HG02588 (cell line): ENCODE measurements at regions not wholly inside any gene's neighbourhood (a gene's known extent, or its start where the extent isn't known, plus 50 kb on each side); places are given as distances from the start of the nearest gene placed in this dataset.
"Not testable (repeated sequence)": the region's sequence is repeated elsewhere in the genome, so short reads cannot be mapped to it uniquely, and the experiment has no call there.

ENCODE experiments used
- ATAC-seq: cut with Tn5 transposase; IDR thresholded peaks from one replicate; pipeline ENCODE4 v1.9.1; 2021; ENCODE audit warnings: mild to moderate bottlenecking, moderate library complexity; ENCODE audit not compliant: unreplicated experiment

DNA sequence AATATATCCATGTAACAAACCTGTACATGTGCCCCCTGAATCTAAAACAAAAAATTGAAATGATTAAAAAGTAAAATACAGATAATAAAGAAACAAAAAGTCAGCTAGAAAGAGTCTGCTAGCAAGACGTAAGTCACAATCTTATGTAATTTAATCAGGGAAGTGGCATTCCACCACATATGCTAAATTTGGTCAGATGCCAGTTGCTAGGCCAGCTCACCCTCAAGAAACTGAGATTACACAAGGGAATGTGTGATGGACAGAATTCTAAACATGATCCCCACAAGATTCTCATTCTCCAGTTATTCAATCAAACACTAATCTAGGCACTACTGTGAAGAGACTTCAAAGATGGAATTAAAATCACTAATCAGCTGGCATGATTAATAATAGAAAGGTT, 689.3 kb downstream of the CENPC start:
- ATAC-seq, result no peak

DNA sequence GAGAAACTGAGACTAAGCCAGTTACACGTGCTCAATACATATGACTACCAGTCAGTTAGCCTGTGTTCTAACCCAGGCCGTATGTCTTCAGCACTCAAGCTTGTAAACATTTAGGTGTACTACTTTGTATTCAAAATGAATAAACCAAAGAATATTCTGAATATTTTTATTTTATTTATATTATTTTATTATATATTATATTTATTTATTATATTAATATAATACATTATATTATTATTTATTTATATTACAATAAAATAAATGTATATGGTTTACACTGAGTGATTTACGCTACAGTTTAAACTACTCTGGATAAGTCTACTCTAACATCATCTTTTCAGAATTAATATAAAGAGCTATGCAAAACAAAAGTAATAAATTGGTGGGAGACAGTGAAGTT, 691.5 kb downstream of the CENPC start:
- ATAC-seq, result no peak

DNA sequence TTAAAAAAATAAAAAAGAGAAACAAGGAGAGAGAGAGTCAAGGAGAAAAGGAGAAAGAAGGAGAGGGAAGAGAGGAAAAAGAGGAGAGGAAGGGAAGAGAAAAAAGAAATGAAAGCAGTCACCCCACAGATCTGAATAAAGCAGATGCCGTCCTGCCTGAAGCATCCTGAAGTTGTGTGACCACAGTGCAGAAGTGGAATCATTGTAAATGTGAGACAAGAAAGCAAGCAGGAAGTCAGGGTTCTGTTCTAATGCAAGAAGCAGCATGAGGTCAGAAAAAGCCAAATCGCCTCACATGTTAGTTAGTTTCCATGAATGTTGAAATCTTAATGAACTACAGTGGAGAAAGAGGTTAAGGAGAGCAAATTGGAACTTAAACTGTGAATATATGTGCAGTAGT, 692.5 kb downstream of the CENPC start:
- no peak for ATAC-seq

DNA sequence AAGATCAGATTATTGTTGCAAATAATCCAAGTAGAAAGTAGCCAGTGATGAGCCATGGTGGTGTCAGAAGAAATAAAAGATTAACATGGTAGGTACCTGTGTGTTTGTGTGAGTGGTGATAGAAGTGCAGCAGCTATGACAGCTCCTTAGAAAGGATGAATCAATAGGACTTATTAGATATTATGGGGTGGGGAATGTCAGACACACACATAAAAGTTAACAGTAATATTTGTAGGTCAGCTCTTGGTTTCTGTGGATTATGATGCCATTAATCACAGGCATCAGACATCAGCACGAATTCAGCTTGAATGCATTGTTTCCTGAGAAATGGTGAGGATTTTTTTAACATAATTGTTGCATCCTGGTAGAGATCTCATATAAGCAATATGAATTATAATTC, 695.7 kb downstream of the CENPC start:
- ATAC-seq, result no peak

DNA sequence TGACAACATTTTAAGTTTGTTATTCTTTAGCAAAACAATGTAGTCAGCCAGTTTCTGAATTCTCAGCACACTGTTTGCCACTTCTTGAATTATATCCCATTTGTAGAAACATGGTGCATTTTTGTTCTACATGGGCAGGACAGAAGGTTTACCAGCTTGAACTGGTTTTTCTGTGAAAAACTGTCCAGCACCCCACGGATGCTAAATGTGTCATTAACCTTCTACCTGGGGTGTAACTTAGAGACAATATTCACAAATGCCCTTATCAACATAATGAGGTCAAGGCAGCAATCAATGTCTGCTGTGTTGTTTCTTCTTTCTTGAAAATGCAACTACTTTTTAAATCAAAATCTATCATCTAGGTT, 702.6 kb downstream of the CENPC start:
- no peak for ATAC-seq

DNA sequence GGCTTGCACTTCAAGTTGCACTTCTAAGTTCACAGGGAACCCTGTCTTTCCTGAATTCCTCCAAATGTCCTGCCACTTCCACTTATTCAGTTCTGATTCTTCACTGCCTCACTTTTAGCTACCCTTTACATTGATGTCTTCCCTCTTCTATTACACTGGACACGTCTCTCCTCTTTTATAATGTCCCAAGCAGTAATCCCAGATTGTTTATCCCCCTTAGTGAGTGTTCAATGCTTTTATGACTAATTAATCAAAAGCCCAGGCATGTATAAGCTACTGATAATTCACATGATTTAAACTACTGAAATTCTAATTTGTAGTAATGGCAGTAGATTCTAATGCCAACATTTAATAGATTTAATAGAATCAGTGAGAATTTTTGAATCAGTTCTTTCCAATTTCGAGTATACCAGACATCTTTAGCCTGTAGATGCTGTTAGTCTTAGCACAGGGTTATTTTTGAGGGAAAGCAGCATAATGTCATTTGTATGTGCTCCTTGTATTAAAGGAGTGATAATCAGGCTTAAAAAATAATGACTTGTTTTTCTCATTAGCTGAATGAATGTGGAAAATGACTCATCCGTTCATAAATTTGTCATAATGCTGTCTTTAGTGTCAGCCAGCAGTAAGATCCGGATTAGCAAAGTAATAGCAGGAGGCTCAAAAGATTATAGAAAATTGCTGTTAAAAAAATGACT, 703.1 kb downstream of the CENPC start:
- no peak for ATAC-seq

DNA sequence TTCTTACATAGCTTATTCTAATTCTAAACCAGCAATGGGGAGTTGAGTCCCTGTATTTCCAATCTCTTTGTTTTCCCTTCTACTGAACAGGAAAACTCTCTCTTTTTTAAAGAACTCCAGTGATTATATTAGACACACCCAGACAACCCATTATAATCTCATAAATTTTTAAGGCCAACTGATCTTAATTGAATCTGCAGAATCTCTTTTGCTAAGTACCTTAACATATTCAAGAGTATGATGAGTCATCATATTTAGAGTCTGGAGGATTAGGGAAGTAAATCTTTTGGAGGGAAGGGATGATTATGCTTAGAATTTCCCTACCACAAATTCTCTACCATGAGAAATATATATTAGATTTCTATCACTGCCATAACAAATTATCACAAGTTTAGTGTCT, 705.1 kb downstream of the CENPC start:
- ATAC-seq, result no peak

DNA sequence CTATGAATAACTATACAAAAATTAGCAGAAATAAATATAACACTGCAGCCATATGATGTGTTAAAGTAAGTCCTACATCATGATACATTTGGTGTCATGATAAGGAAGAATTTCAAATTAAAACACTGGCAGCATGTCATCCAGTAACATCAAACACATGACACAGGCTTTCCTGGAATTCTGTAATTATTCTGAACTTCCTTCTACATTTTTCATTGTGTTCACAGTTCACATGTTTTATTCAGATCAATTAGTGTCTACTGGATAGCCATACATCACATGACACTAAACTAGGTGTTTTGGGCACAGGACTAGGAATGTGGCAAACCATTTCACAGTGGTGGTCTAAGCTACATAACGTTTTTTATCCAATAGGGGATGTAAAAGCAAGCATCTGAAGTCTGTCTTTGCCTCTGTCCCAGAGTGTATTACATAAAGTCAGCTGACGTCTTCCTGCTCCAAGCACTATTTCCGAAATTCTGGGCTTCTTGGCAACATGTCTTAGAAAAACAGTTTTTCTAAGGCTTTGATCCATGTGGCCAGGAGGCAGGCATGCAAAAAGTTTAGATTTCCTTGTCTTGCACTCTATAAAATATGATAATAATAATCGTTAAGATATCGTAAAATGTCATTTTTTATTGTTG, 707.9 kb downstream of the CENPC start:
- no peak for ATAC-seq

DNA sequence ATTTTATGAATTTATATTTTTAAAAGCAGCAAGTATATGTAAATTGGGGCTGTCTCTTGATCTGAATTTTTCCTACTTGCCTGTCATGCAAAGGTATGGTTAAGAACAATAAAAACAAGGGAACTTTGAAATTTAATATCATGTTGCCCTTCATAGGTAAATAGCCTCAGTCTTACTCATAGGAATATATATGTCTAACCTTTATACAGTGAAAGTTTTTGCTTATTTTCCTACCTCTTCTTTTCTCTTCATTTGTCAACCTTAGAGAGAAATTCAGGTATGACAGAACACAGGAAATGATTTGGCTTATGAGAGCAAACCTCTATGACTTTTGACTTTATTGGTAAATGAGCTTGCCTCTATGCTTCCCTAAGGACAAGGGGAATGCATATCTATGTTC, 716.0 kb downstream of the CENPC start:
- ATAC-seq, result no peak

DNA sequence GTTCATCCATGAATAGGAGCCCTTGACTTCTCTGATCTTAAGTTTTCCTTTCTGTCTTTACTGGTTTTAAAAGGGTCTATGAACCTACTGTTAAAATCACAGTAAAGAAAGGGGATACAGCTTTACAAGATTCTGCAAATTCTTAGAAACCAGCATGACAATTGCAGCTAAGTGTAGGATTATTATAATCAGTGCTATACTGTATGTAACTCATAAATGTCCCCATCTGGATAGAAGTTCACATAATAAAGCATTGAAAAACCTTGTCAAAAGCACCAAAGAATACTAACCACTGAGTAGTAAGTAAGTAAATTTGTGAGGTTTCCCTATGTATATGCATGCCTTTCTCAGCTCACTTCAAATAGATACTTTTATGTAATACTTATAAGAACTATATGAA, 724.6 kb downstream of the CENPC start:
- ATAC-seq, result no peak

DNA sequence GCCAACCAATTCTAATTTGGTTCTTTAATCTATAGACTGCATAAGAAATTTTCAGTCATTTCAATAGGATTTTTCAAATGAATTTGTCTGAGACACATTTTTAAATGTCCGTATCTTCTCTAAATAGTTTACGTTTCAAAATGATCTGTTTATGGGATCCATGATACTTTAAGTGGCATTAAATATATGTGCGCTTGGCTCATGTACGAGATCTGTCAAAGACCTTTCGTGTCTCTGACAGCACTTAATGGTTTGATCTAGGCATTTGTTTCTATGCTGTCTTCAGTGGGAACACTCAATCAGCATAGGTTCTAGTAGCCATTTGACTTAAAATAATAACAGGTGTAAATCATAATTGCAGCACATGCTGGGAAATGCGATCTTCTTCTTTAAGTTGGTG, 731.0 kb downstream of the CENPC start:
- no peak for ATAC-seq

DNA sequence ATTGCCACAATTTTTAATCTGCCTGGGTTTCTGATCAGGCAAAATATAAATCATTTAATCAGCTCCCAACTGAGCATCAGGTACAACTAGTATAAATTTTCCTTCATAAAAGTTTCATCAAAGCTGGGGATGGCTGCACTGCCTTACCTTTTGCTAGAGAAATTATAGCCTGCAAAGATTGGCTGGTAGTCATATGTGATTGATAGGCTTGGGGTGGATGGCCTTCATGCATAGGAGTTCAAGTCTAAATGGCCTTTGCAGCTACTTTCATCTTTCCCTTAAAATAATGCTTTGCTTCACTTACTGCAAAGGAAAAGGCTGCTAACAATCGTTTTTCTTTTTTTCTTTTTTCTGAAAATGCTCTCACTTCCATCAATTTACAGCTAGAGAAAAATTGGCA, 739.7 kb downstream of the CENPC start:
- no peak for ATAC-seq

DNA sequence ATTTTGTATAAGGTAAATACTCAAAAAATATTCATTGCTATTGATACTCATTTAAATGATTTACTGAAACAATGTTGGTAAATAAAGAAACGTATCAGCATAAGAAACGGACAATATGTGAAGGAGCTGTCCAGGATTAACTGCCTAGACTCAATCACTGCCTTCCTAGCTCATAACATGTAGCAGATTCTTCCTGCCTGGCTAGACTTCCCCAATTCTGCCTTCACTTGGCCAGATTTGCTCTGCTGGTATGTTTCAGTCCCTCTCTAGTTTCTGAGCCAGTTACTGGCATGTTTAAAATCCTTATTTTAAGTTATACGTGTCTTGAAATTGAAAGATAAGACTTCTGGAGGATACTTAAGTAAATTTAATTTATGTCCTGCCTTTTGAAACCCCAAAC, 740.3 kb downstream of the CENPC start:
- no peak for ATAC-seq

DNA sequence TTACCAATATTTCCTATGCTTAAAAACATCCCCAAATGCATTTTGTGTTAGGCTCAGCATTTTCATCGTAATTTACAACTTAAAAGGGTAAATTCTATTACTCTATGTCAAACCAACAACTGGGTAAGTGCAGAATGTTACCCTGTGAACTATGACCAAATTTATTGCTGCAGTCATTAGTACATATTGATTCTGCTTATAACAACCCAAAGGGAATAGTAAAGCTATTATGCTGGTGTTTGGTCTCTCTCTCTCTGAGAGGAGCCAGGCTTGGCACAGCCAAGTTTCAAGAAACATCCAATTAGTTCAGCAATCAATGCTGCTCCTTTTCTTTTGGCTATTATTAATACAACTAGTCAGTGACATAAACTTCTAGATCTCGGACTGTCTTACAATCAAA, 747.7 kb downstream of the CENPC start:
- ATAC-seq, result no peak

DNA sequence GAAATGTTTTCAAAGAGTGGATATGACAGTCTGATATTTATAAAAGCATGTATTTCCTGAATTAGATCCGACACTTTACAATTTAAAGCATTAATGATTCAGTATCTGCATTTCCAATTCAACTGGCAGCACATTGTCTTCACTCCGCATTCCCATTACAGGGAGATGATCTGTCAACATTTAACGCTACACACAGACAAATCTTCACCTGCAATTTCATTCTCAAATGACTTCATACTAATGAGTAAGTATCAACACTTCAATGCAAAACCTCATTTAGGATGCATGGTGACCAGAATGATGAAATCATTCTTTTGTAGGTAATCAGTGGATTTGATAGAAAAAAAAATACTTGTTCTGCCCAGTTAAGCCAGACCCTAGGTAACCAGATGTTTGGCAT, 749.6 kb downstream of the CENPC start:
- ATAC-seq, result no peak

DNA sequence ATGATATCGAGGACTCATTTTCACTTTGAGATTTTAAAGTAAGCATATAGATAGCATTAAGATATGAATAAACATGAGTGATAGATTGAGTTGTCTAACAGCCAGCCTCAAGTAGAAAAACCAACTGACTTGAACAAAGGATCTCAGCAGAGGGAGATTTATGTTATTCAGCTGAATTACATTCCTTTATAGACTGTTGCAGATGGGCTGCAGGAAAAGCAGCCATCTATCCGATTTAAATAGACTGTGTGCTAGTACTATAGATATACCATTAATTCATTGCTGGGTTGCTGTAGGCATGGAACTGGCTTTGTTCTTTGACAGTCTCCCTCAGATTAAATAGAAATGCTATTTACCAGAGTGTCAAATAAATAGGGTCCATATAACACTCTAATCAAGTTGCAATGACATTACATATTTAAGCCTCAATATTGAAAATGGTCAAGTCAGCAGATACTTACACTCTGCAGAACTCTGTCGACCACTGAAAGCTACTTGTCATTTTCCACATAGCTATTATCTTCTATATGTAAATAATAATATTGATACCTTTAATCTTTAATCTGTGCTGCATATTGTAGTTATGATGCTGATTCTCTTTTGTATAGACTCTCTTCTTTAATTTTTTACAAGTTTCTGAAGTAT, 750.8 kb downstream of the CENPC start:
- ATAC-seq, result no peak

DNA sequence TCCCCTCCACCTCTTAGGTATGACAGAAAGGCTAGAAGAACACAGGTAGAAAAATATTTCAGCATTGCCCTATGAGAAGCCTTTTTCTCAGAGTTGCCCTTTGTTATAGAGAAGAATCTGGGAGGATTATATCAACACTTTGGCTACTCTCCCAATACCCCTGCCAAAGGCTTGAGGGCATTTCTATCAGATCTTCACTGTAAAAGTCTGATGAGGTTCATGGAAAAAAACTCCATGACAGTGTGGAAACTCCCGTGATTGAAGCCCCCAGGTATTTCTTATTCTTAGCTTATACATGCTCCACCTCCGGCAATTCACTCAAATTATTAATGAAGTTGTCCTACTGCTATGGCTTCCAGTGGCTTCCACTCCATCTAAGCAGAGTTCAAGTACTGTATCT, 753.6 kb downstream of the CENPC start:
- ATAC-seq, result no peak

DNA sequence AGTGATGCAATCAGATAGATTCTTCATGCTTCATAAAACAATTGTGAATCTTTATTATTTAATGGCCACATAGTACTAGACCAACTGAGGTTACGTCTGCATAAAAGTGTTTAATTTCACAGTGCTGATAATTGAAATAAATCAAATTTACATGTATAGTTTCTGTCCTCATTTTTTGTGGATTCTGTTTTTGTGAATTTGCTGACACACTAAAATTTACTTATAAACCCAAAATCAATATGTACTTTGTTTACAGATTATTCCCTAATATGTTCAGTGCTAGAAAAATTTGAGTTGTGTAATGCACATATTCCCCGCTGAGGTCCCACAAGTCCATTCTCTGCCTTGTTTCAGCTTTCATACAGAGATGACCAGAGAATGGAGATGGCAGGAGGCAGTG, 759.8 kb downstream of the CENPC start:
- no peak for ATAC-seq

DNA sequence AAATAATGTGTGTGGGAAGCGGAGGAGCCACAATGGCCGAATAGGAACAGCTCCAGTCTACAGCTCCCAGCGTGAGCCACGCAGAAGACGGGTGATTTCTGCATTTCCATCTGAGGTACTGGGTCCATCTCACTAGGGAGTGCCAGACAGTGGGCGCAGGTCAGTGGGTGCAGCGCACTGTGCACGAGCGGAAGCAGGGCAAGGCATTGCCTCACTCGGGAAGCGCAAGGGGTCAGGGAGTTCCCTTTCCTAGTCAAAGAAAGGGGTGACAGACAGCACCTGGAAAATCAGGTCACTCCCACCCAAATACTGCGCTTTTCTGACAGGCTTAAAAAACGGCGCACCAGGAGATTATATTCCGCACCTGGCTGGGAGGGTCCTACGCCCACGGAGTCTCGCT, 762.6 kb downstream of the CENPC start:
- not testable (repeated sequence) for ATAC-seq

DNA sequence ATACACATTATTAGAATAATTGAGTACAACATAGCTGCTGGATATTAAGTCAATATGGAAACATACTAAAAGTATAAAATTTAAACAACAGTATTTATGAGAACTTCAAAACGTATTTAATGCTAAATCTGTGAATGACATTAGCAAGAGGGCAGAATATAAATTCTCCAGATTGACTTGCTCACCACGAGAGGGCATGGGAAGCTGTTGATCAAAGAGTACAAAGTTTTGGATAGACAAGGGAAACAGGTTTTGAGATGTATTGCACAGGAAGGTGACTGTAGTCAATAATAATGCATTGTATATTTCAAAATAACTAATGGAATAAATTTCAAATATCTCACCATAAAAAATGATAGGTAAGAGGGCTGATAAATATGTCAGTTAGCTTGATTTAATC, 768.2 kb downstream of the CENPC start:
- no peak for ATAC-seq

DNA sequence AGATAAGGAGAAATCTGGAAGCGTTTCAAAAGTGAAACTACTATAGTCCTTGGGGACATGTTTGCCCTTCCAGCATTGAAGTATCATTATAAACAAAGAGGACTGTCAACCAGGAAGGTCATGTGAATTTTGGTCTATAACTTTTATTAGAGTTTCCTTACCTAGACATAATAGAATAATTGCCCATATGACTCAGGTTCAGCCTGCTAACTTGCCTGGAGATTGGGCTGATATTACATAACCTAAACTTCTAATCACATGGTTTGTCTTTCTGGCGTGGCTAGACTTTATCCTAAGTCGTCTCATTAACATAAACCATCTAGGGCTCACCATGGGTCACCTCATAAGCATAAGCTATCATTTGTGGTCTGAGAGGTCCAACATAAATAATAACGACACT, 775.9 kb downstream of the CENPC start:
- ATAC-seq, result no peak

DNA sequence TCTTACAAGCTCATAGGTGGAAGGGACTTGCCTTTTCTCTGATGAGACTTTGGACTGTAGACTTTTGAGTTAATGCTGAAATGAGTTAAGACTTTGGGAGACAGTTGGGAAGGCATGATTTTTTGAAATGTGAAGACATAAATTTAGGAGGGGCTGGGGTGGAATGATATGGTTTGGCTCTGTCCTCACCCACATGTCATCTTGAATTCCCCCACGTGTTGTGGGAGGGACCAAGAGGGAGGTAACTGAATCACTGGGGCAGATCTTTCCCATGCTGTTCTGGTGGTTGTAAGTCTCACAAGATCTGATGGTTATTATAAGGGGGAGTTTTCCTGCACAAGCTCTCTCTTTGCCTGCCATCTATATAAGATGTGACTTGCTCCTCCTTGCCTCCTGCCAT, 777.9 kb downstream of the CENPC start:
- no peak for ATAC-seq

DNA sequence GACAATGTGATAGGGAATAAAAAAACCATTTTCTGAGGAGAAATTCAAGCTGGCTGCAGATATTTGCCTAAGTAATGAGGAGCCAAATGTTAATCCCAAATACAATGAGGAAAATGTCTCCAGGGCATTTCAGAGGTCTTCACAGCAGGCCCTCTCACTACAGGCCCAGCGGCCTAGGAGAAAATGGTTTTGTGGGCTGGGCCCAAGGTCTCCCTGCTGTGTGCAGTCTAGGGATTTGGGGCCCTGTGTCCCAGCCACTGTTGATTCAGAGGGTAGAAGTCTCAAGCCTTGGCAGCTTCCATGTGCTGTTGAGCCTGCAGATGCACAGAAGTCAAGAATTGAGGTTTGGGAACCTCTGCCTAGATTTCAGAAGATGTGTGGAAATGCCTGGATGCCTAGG, 778.7 kb downstream of the CENPC start:
- ATAC-seq, result no peak
